Endothelial cell (in vitro differentiated cells): ENCODE measurements at regions not wholly inside any gene's neighbourhood (a gene's known extent, or its start where the extent isn't known, plus 50 kb on each side); places are given as distances from the start of the nearest gene placed in this dataset.

Experiments
- DNase-seq: peaks from one replicate; pipeline ENCODE4 v3.0.0; 2021; ENCODE audit warnings: low spot score
- H3K27ac Mint-ChIP-seq: one replicate; pipeline ENCODE4 v1.8.0; 2021; ENCODE audit warnings: mixed read lengths, inconsistent platforms; ENCODE audit not compliant: unreplicated experiment
- H3K27me3 Mint-ChIP-seq: one replicate; pipeline ENCODE4 v1.8.0; 2021; ENCODE audit warnings: mild to moderate bottlenecking, moderate library complexity, mixed read lengths, inconsistent platforms; ENCODE audit not compliant: unreplicated experiment
- H3K36me3 Mint-ChIP-seq: one replicate; pipeline ENCODE4 v1.8.0; 2021; ENCODE audit warnings: mild to moderate bottlenecking, low read depth, mixed read lengths, inconsistent platforms; ENCODE audit not compliant: unreplicated experiment
- H3K4me1 Mint-ChIP-seq: one replicate; pipeline ENCODE4 v1.8.0; 2021; ENCODE audit warnings: mild to moderate bottlenecking, mixed read lengths, inconsistent platforms; ENCODE audit not compliant: unreplicated experiment
- H3K4me3 Mint-ChIP-seq: one replicate; pipeline ENCODE4 v1.8.0; 2021; ENCODE audit warnings: mild to moderate bottlenecking, mixed read lengths, inconsistent platforms; ENCODE audit not compliant: unreplicated experiment
- H3K9me3 Mint-ChIP-seq: one replicate; pipeline ENCODE4 v1.8.0; 2021; ENCODE audit warnings: mixed read lengths, inconsistent platforms; ENCODE audit not compliant: unreplicated experiment
- CTCF ChIP-seq: fragments of 200-600 bp; sonication (generic); IDR thresholded peaks from one replicate; pipeline ENCODE4 v1.5.0; 2021; ENCODE audit warnings: antibody characterized with exemption; ENCODE audit not compliant: unreplicated experiment

GRCh38 chr6:82588859-82589412, 225.3 kb downstream of the TPBG start:
- H3K9me3 Mint-ChIP-seq: no peaks in the 10 kb centered on the region
- TF ChIP-seq CTCF: no peak
- no peaks in the 10 kb centered on the region for H3K36me3 Mint-ChIP-seq
- no peaks in the 10 kb centered on the region for H3K27me3 Mint-ChIP-seq
- no peak overlapping the region for H3K4me3 Mint-ChIP-seq
- DNase-seq: no peak
- no peak overlapping the region for H3K27ac Mint-ChIP-seq
- H3K4me1 Mint-ChIP-seq: no peaks in the 10 kb centered on the region

GRCh38 chr6:82589509-82590206, 226.0 kb downstream of the TPBG start:
- no peak for TF ChIP-seq CTCF
- Mint-ChIP-seq H3K9me3 (no peaks in the 10 kb centered on the region), H3K27ac (no peak overlapping the region), H3K4me1 (no peaks in the 10 kb centered on the region), H3K36me3 (no peaks in the 10 kb centered on the region), H3K27me3 (no peaks in the 10 kb centered on the region), H3K4me3 (no peak overlapping the region)
- peak; percentile 18 for DNase-seq

- no peak overlapping the region for H3K27ac Mint-ChIP-seq
- no peak overlapping the region for H3K4me3 Mint-ChIP-seq
- H3K36me3 Mint-ChIP-seq: no peaks in the 10 kb centered on the region
- H3K27me3 Mint-ChIP-seq: no peaks in the 10 kb centered on the region
- no peaks in the 10 kb centered on the region for H3K9me3 Mint-ChIP-seq
- H3K4me1 Mint-ChIP-seq: no peaks in the 10 kb centered on the region
- no peak for DNase-seq
- TF ChIP-seq CTCF: no peak
Measured at GRCh38 chr6:82597201-82597600, 233.6 kb downstream of the TPBG start.

- no peak for TF ChIP-seq CTCF
- DNase-seq: no peak
- Mint-ChIP-seq H3K4me3 (no peak overlapping the region), H3K4me1 (no peaks in the 10 kb centered on the region), H3K27ac (no peak overlapping the region), H3K9me3 (no peaks in the 10 kb centered on the region), H3K36me3 (no peaks in the 10 kb centered on the region), H3K27me3 (no peaks in the 10 kb centered on the region)
Measured at GRCh38 chr6:82602776-82603175, 239.2 kb downstream of the TPBG start.

GRCh38 chr6:82603871-82604270, 240.3 kb downstream of the TPBG start:
- TF ChIP-seq CTCF: no peak
- H3K9me3 Mint-ChIP-seq: no peaks in the 10 kb centered on the region
- no peaks in the 10 kb centered on the region for H3K27me3 Mint-ChIP-seq
- no peak for DNase-seq
- H3K27ac Mint-ChIP-seq: no peak overlapping the region
- H3K4me1 Mint-ChIP-seq: no peaks in the 10 kb centered on the region
- no peak overlapping the region for H3K4me3 Mint-ChIP-seq
- H3K36me3 Mint-ChIP-seq: no peaks in the 10 kb centered on the region
